Gastroesophageal sphincter (tissue), 4 donors: ENCODE measurements at regions not wholly inside any gene's neighbourhood (a gene's known extent, or its start where the extent isn't known, plus 50 kb on each side); places are given as distances from the start of the nearest gene placed in this dataset.

ENCODE experiments used
- ATAC-seq: fragments of 150-250 bp; one replicate; pipeline ENCODE4 v1.9.1; 2016; ENCODE audit warnings: mild to moderate bottlenecking, moderate library complexity
- H3K27ac ChIP-seq, 4 donors: fragments of 200-600 bp; sonication (generic) in 3 of 4; 1 replicate in 3 of 4; 2 replicates in 1 of 4; pipeline ENCODE4 v1.5.1; 2016 to 2019
- H3K27me3 ChIP-seq: fragments of 200-600 bp; sonication (generic); one replicate; pipeline ENCODE4 v1.5.1; 2019
- H3K36me3 ChIP-seq, 2 donors: fragments of 200-600 bp; sonication (generic); one replicate each; pipeline ENCODE4 v1.5.1; 2019; ENCODE audit warnings: control low read depth in 1 of 2
- H3K4me1 ChIP-seq, 3 donors: fragments of 200-600 bp; sonication (generic); 1 replicate in 2 of 3; 2 replicates in 1 of 3; pipeline ENCODE4 v1.5.1; 2016 to 2019; ENCODE audit warnings: control low read depth in 2 of 3
- H3K4me3 ChIP-seq, 2 donors: fragments of 200-600 bp; sonication (generic); one replicate each; pipeline ENCODE4 v1.5.1; 2019; ENCODE audit warnings: mild to moderate bottlenecking in 1 of 2, moderate library complexity in 1 of 2
- H3K9me3 ChIP-seq, 3 donors: fragments of 200-600 bp; sonication (generic); one replicate each; pipeline ENCODE4 v1.5.1; 2017 to 2019; ENCODE audit warnings: control low read depth in 2 of 3
- EP300 ChIP-seq: sonication (generic); formaldehyde crosslinking; IDR thresholded peaks from one replicate; pipeline ENCODE4 v1.6.1; 2017; ENCODE audit warnings: antibody characterized with exemption, mild to moderate bottlenecking
- POLR2A ChIP-seq, 2 donors: fragments of 450-650 bp; IDR thresholded peaks; one replicate each; pipeline ENCODE4 v1.6.1; 2017; ENCODE audit warnings: antibody characterized with exemption in 2 of 2, mild to moderate bottlenecking in 2 of 2, moderate library complexity in 1 of 2
- POLR2AphosphoS5 ChIP-seq: sonication (generic); formaldehyde crosslinking; IDR thresholded peaks from one replicate; pipeline ENCODE4 v1.6.1; 2017; ENCODE audit warnings: antibody characterized with exemption
- WGBS, 2 donors: methylation state at CpG; one replicate each; pipeline ENCODE4 v1.1.5; 2018; ENCODE audit warnings: low coverage in 1 of 2; 5-methylcytosine and 5-hydroxymethylcytosine counted together
- TF ChIP-seq, protein P1 (sequence below), 4 experiments: fragments of 200-600 bp in 2 of 4; fragments of 450-650 bp in 2 of 4; sonication (generic) in 1 of 4; IDR thresholded peaks; one replicate each; pipeline ENCODE4 v1.5.1; 2017 to 2019; ENCODE audit warnings: antibody characterized with exemption in 4 of 4, mild to moderate bottlenecking in 2 of 4, moderate library complexity in 2 of 4

DNA sequence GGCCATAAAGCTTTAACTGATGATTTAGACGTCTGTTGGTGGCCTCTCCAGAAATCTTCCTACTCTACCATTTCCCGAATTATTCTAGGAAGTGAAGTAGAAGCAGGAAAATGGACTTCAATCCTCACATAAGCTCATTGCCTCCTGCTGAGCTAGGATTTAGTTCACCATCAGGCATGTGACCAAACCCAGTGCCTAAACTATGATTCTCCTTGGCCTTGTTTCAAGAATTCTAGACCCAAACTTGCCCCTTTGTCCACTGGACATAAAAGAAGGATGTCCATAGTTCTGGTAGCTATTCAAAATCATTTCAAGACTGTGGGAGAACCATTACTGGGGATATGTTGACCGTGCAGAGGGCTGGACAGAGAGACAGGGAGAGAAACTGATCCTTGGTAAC, 105.8 kb downstream of the C12orf50 start:
- no peaks in the 10 kb centered on the region for H3K36me3 ChIP-seq
- H3K27ac ChIP-seq, result no peak overlapping the region
- no peak for ATAC-seq
- H3K27me3 ChIP-seq, result peaks cover 7% of the 10 kb centered on the region
- TF ChIP-seq POLR2A (IDR thresholded peaks at IDR 0.05) (no peak), POLR2AphosphoS5 (no peak), EP300 (no peak)
- TF ChIP-seq, protein P1, sequence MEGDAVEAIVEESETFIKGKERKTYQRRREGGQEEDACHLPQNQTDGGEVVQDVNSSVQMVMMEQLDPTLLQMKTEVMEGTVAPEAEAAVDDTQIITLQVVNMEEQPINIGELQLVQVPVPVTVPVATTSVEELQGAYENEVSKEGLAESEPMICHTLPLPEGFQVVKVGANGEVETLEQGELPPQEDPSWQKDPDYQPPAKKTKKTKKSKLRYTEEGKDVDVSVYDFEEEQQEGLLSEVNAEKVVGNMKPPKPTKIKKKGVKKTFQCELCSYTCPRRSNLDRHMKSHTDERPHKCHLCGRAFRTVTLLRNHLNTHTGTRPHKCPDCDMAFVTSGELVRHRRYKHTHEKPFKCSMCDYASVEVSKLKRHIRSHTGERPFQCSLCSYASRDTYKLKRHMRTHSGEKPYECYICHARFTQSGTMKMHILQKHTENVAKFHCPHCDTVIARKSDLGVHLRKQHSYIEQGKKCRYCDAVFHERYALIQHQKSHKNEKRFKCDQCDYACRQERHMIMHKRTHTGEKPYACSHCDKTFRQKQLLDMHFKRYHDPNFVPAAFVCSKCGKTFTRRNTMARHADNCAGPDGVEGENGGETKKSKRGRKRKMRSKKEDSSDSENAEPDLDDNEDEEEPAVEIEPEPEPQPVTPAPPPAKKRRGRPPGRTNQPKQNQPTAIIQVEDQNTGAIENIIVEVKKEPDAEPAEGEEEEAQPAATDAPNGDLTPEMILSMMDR (IDR thresholded peaks at IDR 0.05), result no peak
- H3K4me1 ChIP-seq, result no peaks in the 10 kb centered on the region
- H3K4me3 ChIP-seq, result no peak overlapping the region
- no peaks in the 10 kb centered on the region for H3K9me3 ChIP-seq
- WGBS, 2 donors, result 69 to 88% methylated on average over 3 of the region's 3 CpGs

GRCh38 chr12:87922736-87923135, 106.5 kb downstream of the C12orf50 start:
- Histone ChIP-seq H3K36me3 (no peaks in the 10 kb centered on the region), H3K27ac (no peak overlapping the region), H3K27me3 (peaks cover 7% of the 10 kb centered on the region), H3K9me3 (no peaks in the 10 kb centered on the region), H3K4me1 (no peaks in the 10 kb centered on the region), H3K4me3 (no peak overlapping the region)
- 39 to 62% methylated on average over 2 of the region's 2 CpGs for WGBS, 2 donors
- ATAC-seq, result no peak
- TF ChIP-seq, protein P1 (IDR thresholded peaks at IDR 0.05), result no peak
- TF ChIP-seq POLR2AphosphoS5 (no peak), POLR2A (IDR thresholded peaks at IDR 0.05) (no peak), EP300 (no peak)

- Histone ChIP-seq H3K27me3 (peaks cover 7% of the 10 kb centered on the region), H3K4me1 (no peaks in the 10 kb centered on the region), H3K27ac (no peak overlapping the region), H3K9me3 (no peaks in the 10 kb centered on the region), H3K4me3 (no peak overlapping the region), H3K36me3 (no peaks in the 10 kb centered on the region)
- TF ChIP-seq POLR2A (IDR thresholded peaks at IDR 0.05) (no peak), EP300 (no peak), POLR2AphosphoS5 (no peak)
- TF ChIP-seq, protein P1 (IDR thresholded peaks at IDR 0.05), result no peak
- no peak for ATAC-seq
- 27 to 64% methylated on average over 2 to 4 of the region's 4 CpGs for WGBS, 2 donors
These were observed 107.6 kb downstream of the C12orf50 start for GRCh38 chr12:87921621-87922020.

DNA sequence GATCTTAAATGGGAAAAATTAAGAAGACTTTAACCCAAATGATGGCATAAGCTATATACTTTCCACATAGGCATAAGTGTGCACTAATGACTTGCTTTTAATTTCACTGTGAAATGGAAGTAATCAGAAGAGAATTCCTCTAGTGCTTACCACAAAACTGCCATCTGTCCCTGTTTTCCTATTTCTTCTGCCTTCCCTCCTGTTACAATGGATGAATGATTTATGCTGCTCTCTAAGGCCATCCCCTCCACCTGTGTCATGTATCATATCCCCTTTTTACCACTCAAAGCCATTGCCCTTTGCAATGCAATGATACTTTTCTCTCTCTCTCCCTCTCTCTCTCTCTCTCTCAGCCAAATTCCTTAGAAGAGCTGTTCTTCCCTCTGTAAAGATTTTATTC, 109.1 kb downstream of the C12orf50 start:
- no peak overlapping the region for H3K4me3 ChIP-seq
- no peaks in the 10 kb centered on the region for H3K36me3 ChIP-seq
- H3K4me1 ChIP-seq, result no peaks in the 10 kb centered on the region
- TF ChIP-seq POLR2A (IDR thresholded peaks at IDR 0.05), result no peak
- no peak for TF ChIP-seq POLR2AphosphoS5
- TF ChIP-seq, protein P1 (IDR thresholded peaks at IDR 0.05), result no peak
- no peak for TF ChIP-seq EP300
- H3K27me3 ChIP-seq, result peaks cover 7% of the 10 kb centered on the region
- no peaks in the 10 kb centered on the region for H3K9me3 ChIP-seq
- no peak for ATAC-seq
- no peak overlapping the region for H3K27ac ChIP-seq

DNA sequence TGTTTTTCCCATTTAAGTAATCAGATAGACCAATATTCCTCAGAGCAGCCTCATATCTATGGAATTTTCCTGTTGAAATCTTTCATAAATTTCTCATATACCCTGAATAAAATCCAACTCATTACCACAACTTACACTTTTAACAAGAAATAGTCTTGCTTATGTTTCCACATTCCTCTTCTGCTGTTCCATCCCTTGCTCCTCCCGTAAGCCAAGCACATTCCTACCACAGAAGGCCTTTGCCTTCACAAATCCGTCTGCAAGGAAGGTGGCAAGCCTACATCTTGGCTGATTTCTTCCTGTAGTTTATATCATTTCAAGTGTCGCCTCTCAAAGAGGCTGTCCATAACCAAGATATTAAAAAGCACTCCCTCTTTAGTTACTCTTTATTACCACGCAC, 127.7 kb downstream of the C12orf50 start:
- Histone ChIP-seq H3K9me3 (no peaks in the 10 kb centered on the region), H3K4me3 (no peak overlapping the region), H3K27me3 (no peaks in the 10 kb centered on the region), H3K4me1 (no peaks in the 10 kb centered on the region), H3K27ac (no peak overlapping the region), H3K36me3 (no peaks in the 10 kb centered on the region)
- TF ChIP-seq, protein P1 (IDR thresholded peaks at IDR 0.05), result no peak
- TF ChIP-seq EP300 (no peak), POLR2A (IDR thresholded peaks at IDR 0.05) (no peak), POLR2AphosphoS5 (no peak)
- WGBS, 2 donors, result 78 to 91% methylated on average over 4 of the region's 4 CpGs
- ATAC-seq, result no peak
